ENCODE measurements at regions not wholly inside any gene's neighbourhood (a gene's known extent, or its start where the extent isn't known, plus 50 kb on each side); places are given as distances from the start of the nearest gene placed in this dataset.

DNA sequence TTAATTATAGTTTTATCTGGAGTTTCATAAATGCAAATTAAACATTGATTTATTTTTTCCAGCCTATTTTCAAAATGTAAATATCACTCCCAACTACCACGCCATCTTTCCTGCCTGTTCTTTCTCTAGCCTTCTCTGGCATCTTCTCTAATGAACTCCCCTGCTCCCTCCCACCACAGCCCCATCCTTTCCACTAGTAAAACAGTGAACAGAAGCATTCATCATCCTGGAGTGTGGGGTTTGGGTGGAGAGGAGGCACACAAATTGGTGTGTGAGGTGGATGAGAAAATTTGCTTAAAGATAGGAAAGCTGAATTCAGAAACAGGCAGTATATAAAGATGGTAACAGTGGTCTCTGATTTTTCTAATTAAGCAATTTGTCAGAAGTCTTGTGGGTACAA is 479.4 kb downstream of the ARL4A start:
- DNase-seq = no peak
- no peak for TF ChIP-seq CTCF (IDR thresholded peaks at IDR 0.05; ENCODE audit: low read depth, low read length)
- no peaks in the 10 kb centered on the region for H3K9me3 ChIP-seq (ENCODE audit: severe bottlenecking)
- H3K4me3 ChIP-seq (ENCODE audit: low read depth, low read length) = no peak overlapping the region
- H3K36me3 ChIP-seq = no peaks in the 10 kb centered on the region
- H3K27me3 ChIP-seq (ENCODE audit: insufficient read depth, low read depth, severe bottlenecking) = no peaks in the 10 kb centered on the region
- H3K27ac ChIP-seq = no peak overlapping the region

GRCh38 chr7:13169356-13169755 is 481.9 kb downstream of the ARL4A start:
- no peak for TF ChIP-seq CTCF (IDR thresholded peaks at IDR 0.05; ENCODE audit: low read depth, low read length)
- no peak overlapping the region for H3K4me3 ChIP-seq (ENCODE audit: low read depth, low read length)
- no peak overlapping the region for H3K27ac ChIP-seq
- H3K27me3 ChIP-seq (ENCODE audit: insufficient read depth, low read depth, severe bottlenecking) = no peaks in the 10 kb centered on the region
- H3K36me3 ChIP-seq = no peaks in the 10 kb centered on the region
- no peaks in the 10 kb centered on the region for H3K9me3 ChIP-seq (ENCODE audit: severe bottlenecking)
- DNase-seq = no peak

DNA sequence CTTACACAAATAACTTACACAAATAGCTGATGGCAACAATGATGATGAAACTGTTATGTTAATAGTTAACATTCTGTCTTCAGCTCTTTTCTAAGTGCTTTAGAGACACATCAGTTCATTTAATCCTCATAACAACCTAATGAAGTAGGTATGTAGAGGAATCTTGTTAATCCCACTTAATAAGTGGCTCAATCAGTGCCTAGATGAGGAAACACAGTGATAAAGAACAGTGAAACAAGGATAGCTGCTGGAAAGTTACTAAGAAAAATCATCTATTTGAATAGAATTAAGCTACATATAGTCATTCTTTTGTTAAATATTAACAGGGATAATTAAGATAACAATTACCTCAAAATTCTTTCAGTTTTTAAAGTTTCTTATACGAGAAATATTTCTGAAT is 487.6 kb downstream of the ARL4A start:
- H3K4me3 ChIP-seq (ENCODE audit: low read depth, low read length) = no peak overlapping the region
- no peak for DNase-seq
- no peaks in the 10 kb centered on the region for H3K9me3 ChIP-seq (ENCODE audit: severe bottlenecking)

GRCh38 chr7:13179011-13179582 is 491.7 kb downstream of the ARL4A start:
- peak; percentile 10 for DNase-seq
- Histone ChIP-seq H3K27me3 (ENCODE audit: insufficient read depth, low read depth, severe bottlenecking) (no peaks in the 10 kb centered on the region), H3K27ac (no peak overlapping the region), H3K36me3 (no peaks in the 10 kb centered on the region), H3K9me3 (ENCODE audit: severe bottlenecking) (no peaks in the 10 kb centered on the region), H3K4me3 (ENCODE audit: low read depth, low read length) (no peak overlapping the region)
- 0 out of 2 replicates have a peak, but pooled peaks have one; percentile 29 for TF ChIP-seq CTCF (IDR thresholded peaks at IDR 0.05; ENCODE audit: low read depth, low read length)

More for the DNA sequence above, 487.6 kb downstream of the ARL4A start:
- H3K36me3 ChIP-seq = no peaks in the 10 kb centered on the region
- no peaks in the 10 kb centered on the region for H3K27me3 ChIP-seq (ENCODE audit: insufficient read depth, low read depth, severe bottlenecking)
- TF ChIP-seq CTCF (IDR thresholded peaks at IDR 0.05; ENCODE audit: low read depth, low read length) = no peak
- H3K27ac ChIP-seq = no peak overlapping the region

DNA sequence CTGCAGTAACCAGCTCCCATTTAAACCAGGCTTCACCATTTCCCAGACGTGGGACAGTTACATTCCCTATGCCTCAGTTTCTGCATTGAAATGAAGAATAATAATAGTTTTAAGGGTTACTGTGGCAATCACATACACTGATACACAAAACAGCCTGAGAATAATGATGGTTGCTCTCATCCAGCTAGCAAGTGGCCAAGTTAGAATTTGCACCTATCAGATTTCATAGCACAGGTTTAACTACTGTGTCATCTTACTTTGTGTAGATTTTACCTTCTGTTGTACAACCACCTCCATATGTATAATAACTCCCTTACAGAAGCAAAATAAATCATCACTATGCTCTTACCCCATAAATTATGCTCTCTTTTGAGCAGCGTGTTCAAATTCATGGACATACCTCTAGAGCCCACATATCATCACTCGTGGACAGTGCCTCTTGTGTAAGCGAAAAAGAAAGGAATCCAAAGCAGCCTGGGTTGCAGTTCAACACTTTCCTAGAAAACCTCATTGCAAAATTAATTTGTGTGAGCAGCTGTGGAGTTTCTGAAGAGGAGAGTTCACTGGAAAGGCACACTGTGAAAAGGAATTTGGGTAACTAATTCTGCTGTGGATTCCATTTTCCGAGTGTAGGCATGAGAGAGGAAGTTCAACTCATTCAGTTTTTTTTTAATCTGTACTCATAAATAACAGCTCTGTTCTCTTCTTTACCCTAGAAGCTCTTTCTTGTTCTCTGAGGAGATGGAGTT is 492.5 kb downstream of the ARL4A start:
- no peak for DNase-seq
- no peaks in the 10 kb centered on the region for H3K36me3 ChIP-seq

More for the DNA sequence above, 492.5 kb downstream of the ARL4A start:
- Histone ChIP-seq H3K27me3 (ENCODE audit: insufficient read depth, low read depth, severe bottlenecking) (no peaks in the 10 kb centered on the region), H3K27ac (no peak overlapping the region), H3K9me3 (ENCODE audit: severe bottlenecking) (no peaks in the 10 kb centered on the region), H3K4me3 (ENCODE audit: low read depth, low read length) (no peak overlapping the region)
- TF ChIP-seq CTCF (IDR thresholded peaks at IDR 0.05; ENCODE audit: low read depth, low read length) = no peak

Measured in WERI-Rb-1 (cell line).